ENCODE measurements at regions not wholly inside any gene's neighbourhood (a gene's known extent, or its start where the extent isn't known, plus 50 kb on each side); places are given as distances from the start of the nearest gene placed in this dataset.

GRCh38 chr14:98368916-98369315, 903.1 kb downstream of the BCL11B start:
- TF ChIP-seq CTCF (IDR thresholded peaks at IDR 0.05; ENCODE audit: insufficient read depth, low read depth, low read length), result no peak
- TF ChIP-seq EZH2 (IDR thresholded peaks at IDR 0.05; ENCODE audit: insufficient read depth, low read length), result no peak

Measured in astrocyte (in vitro differentiated cells and primary cell).